ENCODE measurements at regions not wholly inside any gene's neighbourhood (a gene's known extent, or its start where the extent isn't known, plus 50 kb on each side); places are given as distances from the start of the nearest gene placed in this dataset.

GRCh38 chr12:75938189-75938588 lies 93.4 kb downstream of the PHLDA1 start (continued):
- TF ChIP-seq NR4A1 (CRISPR knock-in tag; IDR thresholded peaks at IDR 0.05) (no peak), NR4A1 (tag; IDR thresholded peaks at IDR 0.05) (no peak), NONO (IDR thresholded peaks at IDR 0.05; ENCODE audit: low read depth in 2 of 2, low read length in 1 of 2) (no peak), PTBP1 (IDR thresholded peaks at IDR 0.05; ENCODE audit: low read depth, low read length) (no peak), ESRRA (IDR thresholded peaks at IDR 0.05; ENCODE audit: borderline replicate concordance, low read depth) (no peak), MECOM (CRISPR knock-in tag; IDR thresholded peaks at IDR 0.05) (peak; percentile 57; the same call in 1 of the 2 replicates), MTA2 (IDR thresholded peaks at IDR 0.05; ENCODE audit: low read depth) (peak; percentile 73), STAT6 (CRISPR knock-in tag; IDR thresholded peaks at IDR 0.05) (no peak), ZFP30 (CRISPR knock-in tag; IDR thresholded peaks at IDR 0.05; ENCODE audit: borderline replicate concordance) (no peak), SFPQ (IDR thresholded peaks at IDR 0.05; ENCODE audit: low read depth, low read length) (no peak), ATF3 (IDR thresholded peaks at IDR 0.05) (no peak), ATF3 (CRISPR knock-in tag; conservative IDR thresholded peaks at IDR 0.05) (no peak), DPF2 (IDR thresholded peaks at IDR 0.05) (peak; percentile 83), GTF2A2 (tag; IDR thresholded peaks at IDR 0.05) (no peak), MXI1 (IDR thresholded peaks at IDR 0.05; ENCODE audit: low read depth, low read length) (no peak), ZNF707 (CRISPR knock-in tag; conservative IDR thresholded peaks at IDR 0.05) (no peak), TAF1 (IDR thresholded peaks at IDR 0.05; ENCODE audit: control insufficient read depth, extremely low read depth, insufficient read depth, low read length, severe bottlenecking) (no peak), ADNP (tag; IDR thresholded peaks at IDR 0.05) (no peak), TSC22D4 (tag; IDR thresholded peaks at IDR 0.05) (no peak), BRD9 (IDR thresholded peaks at IDR 0.05; ENCODE audit: low read depth, partially characterized antibody) (peak; percentile 76), RBBP5 (IDR thresholded peaks at IDR 0.05; ENCODE audit: borderline replicate concordance, insufficient read depth, low read length, poor library complexity, severe bottlenecking) (no peak), ZZZ3 (IDR thresholded peaks at IDR 0.05) (no peak), NR2F6 (CRISPR knock-in tag; IDR thresholded peaks at IDR 0.05) (no peak), NCOA1 (IDR thresholded peaks at IDR 0.05; ENCODE audit: low read depth) (peak; percentile 62; the same call in 1 of the 2 replicates), NEUROD1 (IDR thresholded peaks at IDR 0.05; ENCODE audit: borderline replicate concordance, low read depth, low read length, partially characterized antibody) (peak; percentile 24), ZNF444 (CRISPR knock-in tag; IDR thresholded peaks at IDR 0.05) (no peak), HIVEP1 (CRISPR knock-in tag; IDR thresholded peaks at IDR 0.05) (no peak)
